Adrenal gland (tissue), 9 donors: ENCODE measurements at regions not wholly inside any gene's neighbourhood (a gene's known extent, or its start where the extent isn't known, plus 50 kb on each side); places are given as distances from the start of the nearest gene placed in this dataset.

Experiments used
- DNase-seq, 7 donors: peaks; one replicate each; pipeline ENCODE4 v3.0.0-alpha.2; 2019 to 2020
- H3K27ac ChIP-seq, 5 donors: fragments of 200-600 bp; sonication (generic) in 4 of 5; 1 replicate in 3 of 5; 2 replicates in 2 of 5; pipeline versions ENCODE4 v1.5.1 to v1.8.0; 2016 to 2020; ENCODE audit warnings: mild to moderate bottlenecking in 1 of 5
- H3K27me3 ChIP-seq: fragments of 200-600 bp; 2 replicates; pipeline ENCODE4 v1.8.0; 2021
- H3K36me3 ChIP-seq, 2 donors: fragments of 200-600 bp; replicated peaks in 1 of 2; 1 replicate in 1 of 2; 2 replicates in 1 of 2; pipeline versions ENCODE4 v1.5.1 to v1.8.0; 2018 to 2022
- H3K4me1 ChIP-seq, 2 donors: fragments of 200-600 bp; replicated peaks in 1 of 2; 1 replicate in 1 of 2; 2 replicates in 1 of 2; pipeline versions ENCODE4 v1.5.1 to v1.8.0; 2018 to 2021
- H3K4me3 ChIP-seq, 4 donors: fragments of 200-600 bp; sonication (generic) in 3 of 4; one replicate each; pipeline ENCODE4 v1.5.1; 2016 to 2018
- H3K9me3 ChIP-seq, 3 donors: fragments of 200-600 bp; sonication (generic) in 1 of 3; replicated peaks in 1 of 3; 1 replicate in 2 of 3; 2 replicates in 1 of 3; pipeline versions ENCODE4 v1.5.1 to v1.8.0; 2016 to 2021
- POLR2A ChIP-seq, 2 donors: fragments of 450-650 bp; IDR thresholded peaks; one replicate each; pipeline ENCODE4 v1.6.1; 2017; ENCODE audit warnings: antibody characterized with exemption in 2 of 2, mild to moderate bottlenecking in 2 of 2, moderate library complexity in 1 of 2
- WGBS, 4 donors: extraction: QIAGEN DNeasy Blood & Tissue Kit in 2 of 4; methylation state at CpG; one replicate each; pipeline versions ENCODE4 v1.1.5 to v1.1.7; 2013 to 2017; 5-methylcytosine and 5-hydroxymethylcytosine counted together
- intact Hi-C, 2 donors: fragments of 100-400 bp; cut with DNase I; formaldehyde crosslinking; loops; one replicate each; pipeline versions ENCODE4 v1.14.1 to v1.15.0; 2022 to 2023
- TF ChIP-seq, protein P1 (sequence below), 6 experiments: fragments of 450-650 bp in 4 of 6; fragments of 200-600 bp in 2 of 6; sonication (generic) in 1 of 6; IDR thresholded peaks; 1 replicate in 5 of 6; 2 replicates in 1 of 6; pipeline versions ENCODE4 v1.5.1 to v1.8.0; 2016 to 2021; ENCODE audit warnings: antibody characterized with exemption in 6 of 6, mild to moderate bottlenecking in 2 of 6, moderate library complexity in 1 of 6
- donor health status: healthy with polysubstance abuse.
- donor health status: Bipolar disorder and iron deficiency.
- donor health status: DM: yes; HTN: yes; CAD: no.
- donor health status: DM: no; HTN: no; CAD: no.
- donor health status: DM: no; HTN: no; CAD: no.

DNA sequence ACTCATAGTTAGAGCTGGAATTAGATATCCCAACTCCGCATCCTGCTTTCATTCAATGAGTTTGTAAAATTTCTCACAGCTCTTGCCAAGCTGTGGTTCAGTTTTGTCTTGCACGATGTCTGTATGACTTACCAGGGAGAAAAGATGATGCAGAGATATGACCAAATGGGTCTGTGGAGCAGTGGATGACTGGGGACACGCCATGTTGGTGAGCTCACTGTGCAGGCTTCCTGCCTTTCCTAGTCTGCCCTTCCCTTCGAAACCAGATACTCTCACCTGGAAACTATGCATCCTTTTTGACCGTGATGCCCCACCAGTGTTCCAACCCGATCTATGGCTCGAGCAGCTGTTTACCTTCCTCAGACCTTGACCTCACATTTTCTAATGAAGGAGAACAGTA, 262.7 kb upstream of the BMP2 start:
- Histone ChIP-seq H3K9me3 (no peaks in the 10 kb centered on the region), H3K36me3 (no peaks in the 10 kb centered on the region), H3K4me1 (peaks cover 0 to 5% of the 10 kb centered on the region in 2 donors), H3K27ac (no peak overlapping the region), H3K27me3 (no peaks in the 10 kb centered on the region), H3K4me3 (no peak overlapping the region)
- DNase-seq = no peak
- no peak for TF ChIP-seq POLR2A (IDR thresholded peaks at IDR 0.05)
- TF ChIP-seq, protein P1, sequence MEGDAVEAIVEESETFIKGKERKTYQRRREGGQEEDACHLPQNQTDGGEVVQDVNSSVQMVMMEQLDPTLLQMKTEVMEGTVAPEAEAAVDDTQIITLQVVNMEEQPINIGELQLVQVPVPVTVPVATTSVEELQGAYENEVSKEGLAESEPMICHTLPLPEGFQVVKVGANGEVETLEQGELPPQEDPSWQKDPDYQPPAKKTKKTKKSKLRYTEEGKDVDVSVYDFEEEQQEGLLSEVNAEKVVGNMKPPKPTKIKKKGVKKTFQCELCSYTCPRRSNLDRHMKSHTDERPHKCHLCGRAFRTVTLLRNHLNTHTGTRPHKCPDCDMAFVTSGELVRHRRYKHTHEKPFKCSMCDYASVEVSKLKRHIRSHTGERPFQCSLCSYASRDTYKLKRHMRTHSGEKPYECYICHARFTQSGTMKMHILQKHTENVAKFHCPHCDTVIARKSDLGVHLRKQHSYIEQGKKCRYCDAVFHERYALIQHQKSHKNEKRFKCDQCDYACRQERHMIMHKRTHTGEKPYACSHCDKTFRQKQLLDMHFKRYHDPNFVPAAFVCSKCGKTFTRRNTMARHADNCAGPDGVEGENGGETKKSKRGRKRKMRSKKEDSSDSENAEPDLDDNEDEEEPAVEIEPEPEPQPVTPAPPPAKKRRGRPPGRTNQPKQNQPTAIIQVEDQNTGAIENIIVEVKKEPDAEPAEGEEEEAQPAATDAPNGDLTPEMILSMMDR (IDR thresholded peaks at IDR 0.05) = no peak
- intact Hi-C loops = no loop called here
- WGBS, 4 donors = 70 to 88% (median 79%) methylated on average over 7 of the region's 7 CpGs

DNA sequence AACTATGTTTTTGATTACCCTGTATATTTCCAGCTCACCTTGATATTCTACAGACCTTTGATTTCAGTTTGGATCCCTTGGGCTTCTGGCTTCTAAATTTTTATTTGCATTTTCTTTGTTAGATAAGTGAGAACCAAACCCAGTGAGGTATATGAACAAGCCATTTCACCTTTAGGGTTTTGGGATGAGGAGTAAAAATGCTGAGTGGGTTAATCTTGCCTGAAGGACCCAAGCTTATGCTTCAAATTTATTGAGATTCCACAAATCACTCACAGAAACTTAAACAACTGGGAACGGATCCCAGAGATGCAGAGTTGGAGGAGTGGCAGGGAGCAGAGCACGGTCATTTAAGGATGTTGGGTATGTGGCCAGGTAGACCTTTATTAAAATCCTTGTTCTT, 263.3 kb upstream of the BMP2 start:
- H3K9me3 ChIP-seq = no peaks in the 10 kb centered on the region
- no peak for TF ChIP-seq POLR2A (IDR thresholded peaks at IDR 0.05)
- TF ChIP-seq, protein P1 (IDR thresholded peaks at IDR 0.05) = no peak
- peaks cover 0 to 5% of the 10 kb centered on the region in 2 donors for H3K4me1 ChIP-seq
- H3K36me3 ChIP-seq = no peaks in the 10 kb centered on the region
- no peaks in the 10 kb centered on the region for H3K27me3 ChIP-seq
- 72 to 77% (median 77%) methylated on average over 2 of the region's 2 CpGs for WGBS, 4 donors
- H3K4me3 ChIP-seq = no peak overlapping the region
- intact Hi-C loops = no loop called here
- H3K27ac ChIP-seq = no peak overlapping the region
- DNase-seq = no peak

DNA sequence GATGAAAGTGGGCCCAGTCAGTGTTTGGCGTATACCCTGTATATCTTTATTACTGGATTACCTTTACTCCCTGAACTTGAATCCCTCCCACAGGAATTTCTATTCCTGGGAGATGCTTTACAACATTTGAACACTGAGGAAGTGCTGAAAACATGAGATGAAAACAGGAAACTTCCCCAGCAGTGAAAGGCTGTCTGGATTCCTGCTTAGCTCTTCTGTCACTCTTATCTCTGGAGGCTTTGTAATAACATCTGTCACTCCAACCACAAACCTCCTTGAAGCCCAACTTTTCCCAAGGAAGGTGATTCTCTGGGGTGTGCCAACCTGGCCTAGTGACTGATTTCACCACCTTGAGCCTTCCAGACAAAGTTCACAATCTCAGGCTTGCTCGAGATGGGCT, 264.5 kb upstream of the BMP2 start:
- Histone ChIP-seq H3K4me1 (peaks cover 0 to 5% of the 10 kb centered on the region in 2 donors), H3K27me3 (no peaks in the 10 kb centered on the region), H3K36me3 (no peaks in the 10 kb centered on the region), H3K27ac (no peak overlapping the region), H3K4me3 (no peak overlapping the region), H3K9me3 (no peaks in the 10 kb centered on the region)
- intact Hi-C loops = no loop called here
- DNase-seq = no peak
- 81 to 87% (median 85%) methylated on average over 2 of the region's 2 CpGs for WGBS, 4 donors
- TF ChIP-seq, protein P1 (IDR thresholded peaks at IDR 0.05) = no peak
- TF ChIP-seq POLR2A (IDR thresholded peaks at IDR 0.05) = no peak

GRCh38 chr20:6502219-6502618, 265.3 kb upstream of the BMP2 start:
- TF ChIP-seq, protein P1 (IDR thresholded peaks at IDR 0.05) = no peak
- no peak for TF ChIP-seq POLR2A (IDR thresholded peaks at IDR 0.05)
- 30 to 50% (median 45%) methylated on average over 2 of the region's 2 CpGs for WGBS, 4 donors
- H3K4me3 ChIP-seq = no peak overlapping the region
- no peaks in the 10 kb centered on the region for H3K36me3 ChIP-seq
- H3K9me3 ChIP-seq = no peaks in the 10 kb centered on the region
- H3K27ac ChIP-seq = no peak overlapping the region
- H3K4me1 ChIP-seq = peaks cover 0 to 5% of the 10 kb centered on the region in 2 donors
- peak in 2 of 7 donors; percentile 5 to 8 for DNase-seq
- H3K27me3 ChIP-seq = no peaks in the 10 kb centered on the region
- intact Hi-C loops = no loop called here
